Pancreas (tissue), 10 donors: ENCODE measurements at regions not wholly inside any gene's neighbourhood (a gene's known extent, or its start where the extent isn't known, plus 50 kb on each side); places are given as distances from the start of the nearest gene placed in this dataset.
"Not testable (repeated sequence)": the region's sequence is repeated elsewhere in the genome, so short reads cannot be mapped to it uniquely, and the experiment has no call there.

Source experiments
- ATAC-seq, 4 donors: fragments of 200-7000 bp; cut with Tn5 transposase; one replicate each; pipeline versions ENCODE4 v1.8.0 to v1.9.1; 2020; ENCODE audit warnings: mild to moderate bottlenecking in 4 of 4, moderate library complexity in 4 of 4
- DNase-seq, 6 donors: peaks; one replicate each; pipeline ENCODE4 v3.0.0-alpha.2; 2020
- FAIRE-seq: peaks from 2 replicates; lab custom pipeline; 2012; peaks lifted over from hg19 to GRCh38; lab: Jason Lieb, UNC
- H3K27ac ChIP-seq, 4 donors: fragments of 200-600 bp; sonication (generic); 1 replicate in 3 of 4; 2 replicates in 1 of 4; pipeline versions ENCODE4 v1.5.0 to v1.8.0; 2020
- H3K27me3 ChIP-seq, 4 donors: fragments of 200-600 bp; one replicate each; pipeline ENCODE4 v1.8.0; 2021
- H3K36me3 ChIP-seq, 3 donors: fragments of 200-600 bp; sonication (generic) in 1 of 3; one replicate each; pipeline versions ENCODE4 v1.5.0 to v1.8.0; 2020 to 2021
- H3K4me1 ChIP-seq, 3 donors: fragments of 200-600 bp; one replicate each; pipeline ENCODE4 v1.8.0; 2021
- H3K4me3 ChIP-seq, 4 donors: fragments of 200-600 bp; sonication (generic) in 2 of 4; one replicate each; pipeline versions ENCODE4 v1.5.0 to v1.8.0; 2020 to 2021
- H3K9me3 ChIP-seq, 4 donors: fragments of 200-600 bp; one replicate each; pipeline ENCODE4 v1.8.0; 2021
- WGBS, 2 donors: extraction: QIAGEN DNeasy Blood & Tissue Kit; methylation state at CpG; one replicate each; pipeline ENCODE4 v1.1.7; 2013; 5-methylcytosine and 5-hydroxymethylcytosine counted together
- intact Hi-C, 3 donors: fragments of 100-400 bp; cut with DNase I; formaldehyde crosslinking; loops; one replicate each; pipeline versions ENCODE4 v1.11.1 to v1.14.2; 2022
- donor health status: healthy with polysubstance abuse.
- donor health status: DM: no; HTN: no; CAD: no; lungs with moderate emphysema.
- donor health status: DM: no; HTN: no; CAD: no.
- donor health status: control.
- donor health status: control.
- donor health status: Bipolar disorder and iron deficiency.
- donor health status: DM: yes; HTN: yes; CAD: no.
- donor health status: DM: no; HTN: no; CAD: no.
- donor health status: DM: no; HTN: no; CAD: no.
- donor health status: DM: yes; HTN: yes; CAD: no.

DNA sequence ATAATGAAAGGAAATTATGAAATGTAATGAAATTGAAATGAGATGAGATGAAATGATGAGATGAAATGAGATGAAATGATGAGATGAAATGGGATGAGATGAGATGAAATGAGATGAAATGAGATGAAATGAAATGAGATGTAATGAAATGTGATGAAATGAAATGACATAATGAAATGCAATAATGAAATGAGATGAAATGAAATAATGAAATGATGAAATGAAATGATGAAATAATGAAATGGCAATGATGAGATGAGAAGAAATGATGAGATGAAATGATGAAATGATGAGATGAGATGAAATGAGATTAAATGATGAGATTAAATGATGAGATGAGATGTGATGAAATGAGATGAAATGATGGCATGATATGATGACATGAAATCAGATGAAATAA, 2882.5 kb upstream of the TEKT4 start:
- peak; percentile 88 for FAIRE-seq

GRCh38 chr2:91989781-91990180, 2881.4 kb upstream of the TEKT4 start:
- H3K27ac ChIP-seq, FAIRE-seq, H3K27me3 ChIP-seq, intact Hi-C loops, DNase-seq, H3K4me3 ChIP-seq, H3K4me1 ChIP-seq, H3K36me3 ChIP-seq, ATAC-seq, H3K9me3 ChIP-seq: not testable (repeated sequence)
- WGBS, 2 donors, result 39 to 53% methylated on average over 2 of the region's 2 CpGs

More for the DNA sequence above, 2882.5 kb upstream of the TEKT4 start:
- H3K9me3 ChIP-seq, H3K4me1 ChIP-seq, H3K4me3 ChIP-seq, H3K36me3 ChIP-seq, ATAC-seq, H3K27me3 ChIP-seq, DNase-seq, H3K27ac ChIP-seq, intact Hi-C loops: not testable (repeated sequence)

DNA sequence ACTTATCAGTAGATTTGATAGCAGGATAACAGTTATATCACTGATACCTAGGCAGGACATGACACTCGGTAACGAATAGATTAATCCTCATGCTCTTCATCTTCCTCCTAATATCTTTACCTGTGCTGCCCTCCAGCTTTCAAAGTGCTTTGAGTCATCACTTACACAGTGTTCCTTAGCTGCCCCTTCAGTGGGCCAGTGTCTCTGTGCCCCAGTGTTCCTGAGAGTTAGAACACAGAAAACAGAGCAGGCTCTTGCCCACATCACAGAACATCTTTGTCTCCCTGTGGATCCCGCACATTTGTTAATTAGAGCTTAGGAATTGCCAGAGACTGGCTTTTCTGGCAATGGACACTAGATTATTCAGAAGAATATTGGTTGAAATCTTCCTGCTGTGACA, 2864.7 kb upstream of the TEKT4 start:
- WGBS, 2 donors, result 68 to 79% methylated on average over 3 of the region's 3 CpGs
- H3K27me3 ChIP-seq, DNase-seq, FAIRE-seq, H3K4me3 ChIP-seq, H3K36me3 ChIP-seq, H3K9me3 ChIP-seq, H3K4me1 ChIP-seq, ATAC-seq, intact Hi-C loops, H3K27ac ChIP-seq: not testable (repeated sequence)
